NOMO-1 (cell line): ENCODE measurements at regions not wholly inside any gene's neighbourhood (a gene's known extent, or its start where the extent isn't known, plus 50 kb on each side); places are given as distances from the start of the nearest gene placed in this dataset.

Source experiments
- DNase-seq, 2 experiments: peaks; one replicate each; lab custom pipeline; 2025; ENCODE audit not compliant: unreplicated experiment in 2 of 2; lab: John Stamatoyannopoulos, UW

- no peak for DNase-seq
Measured at GRCh38 chr11:113529606-113530005, 54.4 kb upstream of the DRD2 start.

- no peak for DNase-seq
Measured at GRCh38 chr11:113528982-113529381, 53.8 kb upstream of the DRD2 start.

- DNase-seq = no peak
Measured at GRCh38 chr11:113526521-113526920, 51.3 kb upstream of the DRD2 start.
